Adrenal gland (tissue), 5 donors: ENCODE measurements at regions not wholly inside any gene's neighbourhood (a gene's known extent, or its start where the extent isn't known, plus 50 kb on each side); places are given as distances from the start of the nearest gene placed in this dataset.

ENCODE experiments used
- POLR2A ChIP-seq, 2 donors: fragments of 450-650 bp; IDR thresholded peaks; one replicate each; pipeline ENCODE4 v1.6.1; 2017; ENCODE audit warnings: antibody characterized with exemption in 2 of 2, mild to moderate bottlenecking in 2 of 2, moderate library complexity in 1 of 2
- TF ChIP-seq, protein P1 (sequence below), 6 experiments: fragments of 450-650 bp in 4 of 6; fragments of 200-600 bp in 2 of 6; sonication (generic) in 1 of 6; IDR thresholded peaks; 1 replicate in 5 of 6; 2 replicates in 1 of 6; pipeline versions ENCODE4 v1.5.1 to v1.8.0; 2016 to 2021; ENCODE audit warnings: antibody characterized with exemption in 6 of 6, mild to moderate bottlenecking in 2 of 6, moderate library complexity in 1 of 6
- donor health status: DM: no; HTN: no; CAD: no.

DNA sequence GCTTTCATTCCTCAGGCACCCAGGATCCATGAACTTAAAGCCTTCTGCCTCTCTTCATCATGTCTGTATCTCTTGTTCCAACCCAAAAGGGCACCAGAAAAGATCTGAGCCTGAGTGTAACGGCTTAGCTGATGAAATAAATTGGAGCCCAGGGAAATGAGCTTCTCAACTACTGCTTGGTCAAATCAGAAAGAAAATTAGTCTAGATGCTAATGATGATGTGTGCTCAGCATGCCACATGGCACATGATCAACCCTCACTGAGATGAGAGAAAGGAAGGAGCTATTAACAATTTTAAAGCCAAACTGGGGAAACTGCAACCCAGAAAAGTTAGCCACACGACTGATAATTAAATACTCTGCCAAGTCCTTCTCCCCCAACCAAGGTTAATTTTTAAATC is 325.7 kb downstream of the CNTN3 start:
- TF ChIP-seq, protein P1, sequence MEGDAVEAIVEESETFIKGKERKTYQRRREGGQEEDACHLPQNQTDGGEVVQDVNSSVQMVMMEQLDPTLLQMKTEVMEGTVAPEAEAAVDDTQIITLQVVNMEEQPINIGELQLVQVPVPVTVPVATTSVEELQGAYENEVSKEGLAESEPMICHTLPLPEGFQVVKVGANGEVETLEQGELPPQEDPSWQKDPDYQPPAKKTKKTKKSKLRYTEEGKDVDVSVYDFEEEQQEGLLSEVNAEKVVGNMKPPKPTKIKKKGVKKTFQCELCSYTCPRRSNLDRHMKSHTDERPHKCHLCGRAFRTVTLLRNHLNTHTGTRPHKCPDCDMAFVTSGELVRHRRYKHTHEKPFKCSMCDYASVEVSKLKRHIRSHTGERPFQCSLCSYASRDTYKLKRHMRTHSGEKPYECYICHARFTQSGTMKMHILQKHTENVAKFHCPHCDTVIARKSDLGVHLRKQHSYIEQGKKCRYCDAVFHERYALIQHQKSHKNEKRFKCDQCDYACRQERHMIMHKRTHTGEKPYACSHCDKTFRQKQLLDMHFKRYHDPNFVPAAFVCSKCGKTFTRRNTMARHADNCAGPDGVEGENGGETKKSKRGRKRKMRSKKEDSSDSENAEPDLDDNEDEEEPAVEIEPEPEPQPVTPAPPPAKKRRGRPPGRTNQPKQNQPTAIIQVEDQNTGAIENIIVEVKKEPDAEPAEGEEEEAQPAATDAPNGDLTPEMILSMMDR (IDR thresholded peaks at IDR 0.05), result no peak
- TF ChIP-seq POLR2A (IDR thresholded peaks at IDR 0.05), result no peak
